ENCODE measurements at regions not wholly inside any gene's neighbourhood (a gene's known extent, or its start where the extent isn't known, plus 50 kb on each side); places are given as distances from the start of the nearest gene placed in this dataset.
"Not testable (repeated sequence)": the region's sequence is repeated elsewhere in the genome, so short reads cannot be mapped to it uniquely, and the experiment has no call there.

DNA sequence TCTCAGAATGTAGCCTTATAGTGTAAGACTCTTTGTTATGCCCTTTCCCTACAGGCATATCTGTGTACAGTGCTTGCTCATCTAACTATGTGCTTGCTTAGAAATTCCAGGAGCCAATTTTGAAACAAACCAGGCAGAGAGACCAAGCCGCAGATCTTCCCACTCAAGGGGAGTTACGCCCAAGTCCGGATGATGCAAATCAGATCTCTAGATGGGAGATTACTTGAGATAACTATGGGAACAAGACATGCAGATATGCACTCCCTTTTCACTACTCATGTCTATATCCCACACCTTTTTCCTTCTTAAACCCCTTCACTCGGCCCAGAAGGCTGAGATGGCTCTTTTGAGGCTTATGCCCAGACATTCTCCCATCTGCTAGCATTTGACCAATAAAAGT, 1496.5 kb downstream of the SPATA31A7 start:
- TF ChIP-seq, protein P1, sequence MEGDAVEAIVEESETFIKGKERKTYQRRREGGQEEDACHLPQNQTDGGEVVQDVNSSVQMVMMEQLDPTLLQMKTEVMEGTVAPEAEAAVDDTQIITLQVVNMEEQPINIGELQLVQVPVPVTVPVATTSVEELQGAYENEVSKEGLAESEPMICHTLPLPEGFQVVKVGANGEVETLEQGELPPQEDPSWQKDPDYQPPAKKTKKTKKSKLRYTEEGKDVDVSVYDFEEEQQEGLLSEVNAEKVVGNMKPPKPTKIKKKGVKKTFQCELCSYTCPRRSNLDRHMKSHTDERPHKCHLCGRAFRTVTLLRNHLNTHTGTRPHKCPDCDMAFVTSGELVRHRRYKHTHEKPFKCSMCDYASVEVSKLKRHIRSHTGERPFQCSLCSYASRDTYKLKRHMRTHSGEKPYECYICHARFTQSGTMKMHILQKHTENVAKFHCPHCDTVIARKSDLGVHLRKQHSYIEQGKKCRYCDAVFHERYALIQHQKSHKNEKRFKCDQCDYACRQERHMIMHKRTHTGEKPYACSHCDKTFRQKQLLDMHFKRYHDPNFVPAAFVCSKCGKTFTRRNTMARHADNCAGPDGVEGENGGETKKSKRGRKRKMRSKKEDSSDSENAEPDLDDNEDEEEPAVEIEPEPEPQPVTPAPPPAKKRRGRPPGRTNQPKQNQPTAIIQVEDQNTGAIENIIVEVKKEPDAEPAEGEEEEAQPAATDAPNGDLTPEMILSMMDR (IDR thresholded peaks at IDR 0.05) = not testable (repeated sequence)
- TF ChIP-seq POLR2AphosphoS5, POLR2A (IDR thresholded peaks at IDR 0.05): not testable (repeated sequence)

Data from upper lobe of left lung (tissue), 4 donors.